SU-DHL-6 (cell line): ENCODE measurements at regions not wholly inside any gene's neighbourhood (a gene's known extent, or its start where the extent isn't known, plus 50 kb on each side); places are given as distances from the start of the nearest gene placed in this dataset.

ENCODE experiments used
- EZH2phosphoT487 ChIP-seq: fragments of 200-600 bp; sonication (generic), shearing (Covaris generic); conservative IDR thresholded peaks from 2 replicates; pipeline ENCODE4 v1.6.1; 2018; ENCODE audit warnings: mild to moderate bottlenecking, antibody characterized with exemption, low read length, moderate library complexity, mixed read lengths
- TF ChIP-seq, protein P1 (sequence below): fragments of 200-600 bp; sonication (generic); IDR thresholded peaks from one replicate; pipeline ENCODE4 v1.5.1; 2017; ENCODE audit warnings: antibody characterized with exemption, mild to moderate bottlenecking, low read length, moderate library complexity; ENCODE audit not compliant: insufficient read depth, poor library complexity, severe bottlenecking

DNA sequence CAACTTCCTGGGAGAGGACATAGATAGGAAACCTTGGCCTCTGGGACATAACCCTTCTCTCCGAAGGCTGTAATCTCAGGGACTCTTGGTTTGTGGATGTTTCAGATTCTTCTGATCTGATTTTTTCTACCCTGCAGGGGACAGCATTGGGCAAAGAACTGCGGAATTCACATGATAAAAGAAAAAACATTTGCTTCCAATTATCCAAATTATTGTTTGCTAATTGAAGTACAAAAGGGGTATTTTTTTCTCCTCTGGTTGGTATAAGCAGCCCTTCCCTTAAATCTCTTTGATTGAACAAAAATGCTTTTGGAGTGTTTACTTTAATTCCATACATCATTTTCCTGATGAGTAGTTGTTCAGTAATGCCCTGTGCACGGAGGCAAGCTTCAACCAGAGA lies 251.7 kb upstream of the IRX3 start:
- TF ChIP-seq, protein P1, sequence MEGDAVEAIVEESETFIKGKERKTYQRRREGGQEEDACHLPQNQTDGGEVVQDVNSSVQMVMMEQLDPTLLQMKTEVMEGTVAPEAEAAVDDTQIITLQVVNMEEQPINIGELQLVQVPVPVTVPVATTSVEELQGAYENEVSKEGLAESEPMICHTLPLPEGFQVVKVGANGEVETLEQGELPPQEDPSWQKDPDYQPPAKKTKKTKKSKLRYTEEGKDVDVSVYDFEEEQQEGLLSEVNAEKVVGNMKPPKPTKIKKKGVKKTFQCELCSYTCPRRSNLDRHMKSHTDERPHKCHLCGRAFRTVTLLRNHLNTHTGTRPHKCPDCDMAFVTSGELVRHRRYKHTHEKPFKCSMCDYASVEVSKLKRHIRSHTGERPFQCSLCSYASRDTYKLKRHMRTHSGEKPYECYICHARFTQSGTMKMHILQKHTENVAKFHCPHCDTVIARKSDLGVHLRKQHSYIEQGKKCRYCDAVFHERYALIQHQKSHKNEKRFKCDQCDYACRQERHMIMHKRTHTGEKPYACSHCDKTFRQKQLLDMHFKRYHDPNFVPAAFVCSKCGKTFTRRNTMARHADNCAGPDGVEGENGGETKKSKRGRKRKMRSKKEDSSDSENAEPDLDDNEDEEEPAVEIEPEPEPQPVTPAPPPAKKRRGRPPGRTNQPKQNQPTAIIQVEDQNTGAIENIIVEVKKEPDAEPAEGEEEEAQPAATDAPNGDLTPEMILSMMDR, result no peak
- no peak for TF ChIP-seq EZH2phosphoT487
